AG04449 (cell line): ENCODE measurements at regions not wholly inside any gene's neighbourhood (a gene's known extent, or its start where the extent isn't known, plus 50 kb on each side); places are given as distances from the start of the nearest gene placed in this dataset.

Experiments used
- CTCF ChIA-PET: fragments of 350-600 bp; formaldehyde crosslinking; extraction: SDS; loops from one replicate; lab custom pipeline; 2021; ENCODE audit warnings: antibody characterized with exemption; lab: Yijun Ruan, JAX
- POLR2A ChIA-PET: fragments of 400-600, 350-600 bp; formaldehyde crosslinking; extraction: SDS; loops from one replicate; lab custom pipeline; 2020; ENCODE audit warnings: antibody characterized with exemption, inconsistent platforms; lab: Yijun Ruan, JAX
- DNase-seq: peaks from one replicate; pipeline ENCODE4 v3.0.0-alpha.2; 2010; ENCODE audit warnings: low read depth, low spot score
- H3K4me3 ChIP-seq: 2 replicates; pipeline ENCODE4 v1.5.1; 2011; ENCODE audit warnings: low read depth, mild to moderate bottlenecking, control low read depth, low read length
- TF ChIP-seq, protein P1 (sequence below): IDR thresholded peaks from one replicate; pipeline ENCODE4 v1.5.1; 2011; ENCODE audit warnings: mild to moderate bottlenecking, moderate library complexity, low read length, control low read depth, inconsistent platforms; ENCODE audit not compliant: insufficient read depth; ENCODE audit errors: missing control alignments

DNA sequence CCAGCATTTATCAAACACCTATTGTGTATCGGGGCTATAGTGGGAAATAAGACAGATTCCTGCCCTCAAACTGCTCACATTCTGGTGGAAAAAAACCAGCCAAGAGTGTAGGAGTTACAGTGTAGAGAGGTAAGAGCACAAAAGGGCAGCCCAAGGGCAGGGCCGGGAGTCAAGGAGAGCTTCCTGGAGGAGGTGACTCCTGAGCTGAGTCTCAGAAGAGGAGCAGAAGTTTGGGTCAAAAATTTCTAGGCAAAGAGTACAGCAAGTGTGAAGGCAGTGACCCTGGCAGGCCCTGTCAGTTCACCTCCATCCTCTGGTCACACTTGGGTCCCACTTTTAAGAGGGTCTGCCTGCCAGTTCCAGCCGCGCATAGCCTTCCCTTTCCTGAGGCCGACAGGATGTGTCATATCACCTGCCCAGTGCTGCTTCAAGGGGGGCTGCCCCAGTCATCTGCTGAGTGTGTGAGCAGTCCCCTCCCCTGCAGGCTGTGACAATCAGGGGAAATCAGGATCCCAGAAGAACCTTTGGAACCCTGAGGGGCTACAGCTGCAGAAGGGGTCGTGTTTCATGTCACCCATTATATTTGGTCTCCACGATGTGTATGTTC lies 118.4 kb downstream of the GLI2 start:
- CTCF ChIA-PET, result interaction anchor here (3.3 kb wide), 1 partner anchor 7 kb away, joined by 15 read pairs; no protein-coding TSS in a partner anchor
- TF ChIP-seq, protein P1, sequence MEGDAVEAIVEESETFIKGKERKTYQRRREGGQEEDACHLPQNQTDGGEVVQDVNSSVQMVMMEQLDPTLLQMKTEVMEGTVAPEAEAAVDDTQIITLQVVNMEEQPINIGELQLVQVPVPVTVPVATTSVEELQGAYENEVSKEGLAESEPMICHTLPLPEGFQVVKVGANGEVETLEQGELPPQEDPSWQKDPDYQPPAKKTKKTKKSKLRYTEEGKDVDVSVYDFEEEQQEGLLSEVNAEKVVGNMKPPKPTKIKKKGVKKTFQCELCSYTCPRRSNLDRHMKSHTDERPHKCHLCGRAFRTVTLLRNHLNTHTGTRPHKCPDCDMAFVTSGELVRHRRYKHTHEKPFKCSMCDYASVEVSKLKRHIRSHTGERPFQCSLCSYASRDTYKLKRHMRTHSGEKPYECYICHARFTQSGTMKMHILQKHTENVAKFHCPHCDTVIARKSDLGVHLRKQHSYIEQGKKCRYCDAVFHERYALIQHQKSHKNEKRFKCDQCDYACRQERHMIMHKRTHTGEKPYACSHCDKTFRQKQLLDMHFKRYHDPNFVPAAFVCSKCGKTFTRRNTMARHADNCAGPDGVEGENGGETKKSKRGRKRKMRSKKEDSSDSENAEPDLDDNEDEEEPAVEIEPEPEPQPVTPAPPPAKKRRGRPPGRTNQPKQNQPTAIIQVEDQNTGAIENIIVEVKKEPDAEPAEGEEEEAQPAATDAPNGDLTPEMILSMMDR, result no peak
- no peak for DNase-seq
- POLR2A ChIA-PET, result interaction anchor here (0.6 kb wide), 1 partner anchor 54 kb away, joined by 3 read pairs; no protein-coding TSS in a partner anchor
- H3K4me3 ChIP-seq, result no peak overlapping the region

DNA sequence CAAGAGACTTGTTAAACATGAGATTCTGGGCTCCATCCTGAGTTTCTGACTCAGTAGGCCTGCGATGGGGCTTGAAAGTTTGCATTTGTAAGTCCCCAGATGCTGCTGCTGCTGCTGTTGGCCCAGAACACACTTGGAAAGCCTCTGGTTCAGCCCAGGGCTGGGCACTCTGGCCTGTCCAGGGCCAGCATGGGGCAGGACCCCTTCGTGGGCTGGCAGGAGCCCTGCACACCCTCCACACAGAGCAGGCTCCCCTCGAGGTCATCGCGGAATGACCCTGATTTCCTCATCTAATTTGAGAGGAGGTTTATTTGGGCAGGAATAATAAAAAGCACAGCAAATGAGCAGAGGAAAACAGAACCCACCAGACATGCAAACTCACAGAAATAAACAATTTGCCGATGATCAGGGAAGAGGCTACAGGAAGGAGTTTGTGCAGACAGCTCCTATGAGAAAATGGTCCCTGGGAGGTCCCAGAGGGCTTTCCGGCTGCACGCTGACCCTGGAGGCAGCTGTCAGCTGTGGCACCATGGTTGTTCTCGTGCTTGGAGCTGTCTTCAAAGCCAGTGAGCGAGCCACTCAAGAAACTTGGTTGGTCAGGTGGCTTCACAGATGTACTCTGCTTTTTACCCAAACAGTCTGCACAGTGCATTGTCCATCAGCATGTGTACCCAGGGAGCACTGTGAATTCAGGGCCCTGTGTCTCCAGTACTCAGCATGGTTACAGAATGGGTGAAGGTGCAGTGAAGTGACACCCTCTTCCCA lies 119.3 kb downstream of the GLI2 start:
- ChIA-PET POLR2A (no interaction called here), CTCF (interaction anchor here (1.1 to 3.5 kb wide), 4 partner anchors 15 to 216 kb away, joined by 3 to 13 read pairs (median 5); partner anchors contain the start of gene GLI2)
- no peak overlapping the region for H3K4me3 ChIP-seq

DNA sequence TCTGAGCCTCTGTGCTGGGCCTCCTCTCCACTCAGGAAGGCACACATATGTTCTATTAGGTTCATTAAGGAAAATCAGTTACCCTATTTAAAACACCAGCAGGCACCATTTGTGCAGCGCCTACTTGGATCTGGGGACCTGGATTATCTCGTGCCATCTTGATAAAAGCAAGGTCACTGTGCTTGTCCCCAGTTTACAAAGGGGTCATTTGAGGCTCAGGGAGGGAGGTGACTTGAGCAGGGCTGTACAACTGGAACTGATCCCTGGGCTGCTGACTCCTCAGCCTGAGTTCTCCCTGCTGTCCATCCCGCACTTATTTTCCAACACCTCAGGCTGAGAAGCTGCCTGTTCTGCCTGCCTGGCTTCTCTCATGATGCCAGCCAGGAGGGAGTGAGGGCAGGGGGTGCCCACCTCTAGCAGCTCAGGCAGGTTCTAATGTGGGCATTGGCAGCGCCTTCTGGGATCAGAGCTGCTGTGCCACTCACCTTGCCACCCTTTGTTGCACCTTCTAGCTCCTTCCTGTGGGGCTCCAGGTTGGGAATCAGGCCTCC lies 120.3 kb downstream of the GLI2 start:
- no peak for DNase-seq
- TF ChIP-seq, protein P1, result no peak
- H3K4me3 ChIP-seq, result no peak overlapping the region
- POLR2A ChIA-PET, result no interaction called here
- CTCF ChIA-PET, result interaction anchor here (1.2 to 3.5 kb wide), 11 partner anchors 7 to 215 kb away, joined by 3 to 21 read pairs (median 7); no protein-coding TSS in a partner anchor

More for the DNA sequence above, 119.3 kb downstream of the GLI2 start:
- DNase-seq, result no peak
- TF ChIP-seq, protein P1, result no peak

DNA sequence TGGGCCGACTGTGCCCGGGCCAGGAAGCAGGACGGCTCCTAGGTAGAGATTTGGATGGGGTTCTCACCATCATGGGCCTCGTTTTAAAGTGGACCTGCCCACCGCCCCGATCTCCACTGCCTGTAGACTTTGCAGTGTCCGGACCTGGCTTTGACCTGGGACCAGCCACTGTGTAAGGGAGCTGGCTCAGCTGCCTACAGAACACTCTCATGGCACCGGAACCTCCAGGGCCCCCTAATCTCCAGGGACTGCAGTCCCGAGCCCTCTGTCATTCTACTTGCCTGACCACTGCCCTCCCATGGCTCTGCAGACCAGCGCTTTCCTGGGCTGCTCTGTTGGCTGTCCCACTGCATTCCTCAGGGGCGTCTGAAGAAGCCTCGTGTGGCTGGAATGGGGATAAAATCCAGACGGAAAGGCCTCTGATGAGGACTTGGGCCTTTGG lies 120.8 kb downstream of the GLI2 start:
- ChIA-PET CTCF (interaction anchor here (0.9 to 3.5 kb wide), 12 partner anchors 8 to 218 kb away, joined by 3 to 21 read pairs (median 6); no protein-coding TSS in a partner anchor), POLR2A (interaction anchor here (0.7 kb wide), 1 partner anchor 10 kb away, joined by 3 read pairs; no protein-coding TSS in a partner anchor)
- DNase-seq, result no peak
- TF ChIP-seq, protein P1, result peak; percentile 49
- no peak overlapping the region for H3K4me3 ChIP-seq

DNA sequence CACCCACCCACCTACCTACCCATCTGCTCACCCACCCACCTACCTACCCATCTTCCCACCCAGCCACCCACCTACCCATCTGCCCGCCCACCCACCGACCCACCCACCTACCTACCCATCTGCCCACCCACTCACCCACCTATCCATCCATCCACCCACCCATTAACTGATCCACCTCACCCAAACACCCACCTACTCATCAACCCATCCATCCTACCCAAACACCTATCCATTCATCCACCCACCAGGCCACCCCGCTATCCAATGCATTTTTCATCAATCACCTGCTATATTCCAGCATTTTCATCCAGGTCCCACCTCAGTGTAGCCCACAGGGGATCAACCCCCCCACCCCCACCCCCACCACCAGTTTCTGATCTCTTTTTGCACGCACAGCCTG lies 121.8 kb downstream of the GLI2 start:
- DNase-seq, result no peak
- ChIA-PET POLR2A (interaction anchor here (0.9 kb wide), 1 partner anchor 81 kb away, joined by 3 read pairs; no protein-coding TSS in a partner anchor), CTCF (interaction anchor here (0.6 to 3.5 kb wide), 13 partner anchors 9 to 217 kb away, joined by 3 to 21 read pairs (median 6); no protein-coding TSS in a partner anchor)
- TF ChIP-seq, protein P1, result no peak
- no peak overlapping the region for H3K4me3 ChIP-seq
